Chondrocyte (in vitro differentiated cells): ENCODE measurements at regions not wholly inside any gene's neighbourhood (a gene's known extent, or its start where the extent isn't known, plus 50 kb on each side); places are given as distances from the start of the nearest gene placed in this dataset.
"Not testable (repeated sequence)": the region's sequence is repeated elsewhere in the genome, so short reads cannot be mapped to it uniquely, and the experiment has no call there.

ENCODE experiments used
- DNase-seq: peaks from one replicate; pipeline ENCODE4 v3.0.0; 2021; ENCODE audit warnings: mixed read lengths, low spot score
- H3K27ac Mint-ChIP-seq: one replicate; pipeline ENCODE4 v1.8.0; 2021; ENCODE audit warnings: mild to moderate bottlenecking, moderate library complexity, mixed read lengths; ENCODE audit not compliant: unreplicated experiment
- H3K27me3 Mint-ChIP-seq: 2 replicates; pipeline ENCODE4 v1.8.0; 2021; ENCODE audit warnings: low read depth, mixed read lengths
- H3K36me3 Mint-ChIP-seq: 2 replicates; pipeline ENCODE4 v1.8.0; 2021; ENCODE audit warnings: low read depth, mixed read lengths
- H3K4me1 Mint-ChIP-seq: 2 replicates; pipeline ENCODE4 v1.8.0; 2021; ENCODE audit warnings: low read depth, mild to moderate bottlenecking, mixed read lengths
- H3K4me3 Mint-ChIP-seq: one replicate; pipeline ENCODE4 v1.8.0; 2021; ENCODE audit warnings: mild to moderate bottlenecking, moderate library complexity, mixed read lengths; ENCODE audit not compliant: unreplicated experiment
- H3K9me3 Mint-ChIP-seq: 2 replicates; pipeline ENCODE4 v1.8.0; 2021; ENCODE audit warnings: low read depth, mixed read lengths
- TF ChIP-seq, protein P1 (sequence below): fragments of 200-600 bp; sonication (generic); IDR thresholded peaks from 2 replicates; pipeline ENCODE4 v1.5.0; 2021; ENCODE audit warnings: antibody characterized with exemption, mild to moderate bottlenecking, moderate library complexity

DNA sequence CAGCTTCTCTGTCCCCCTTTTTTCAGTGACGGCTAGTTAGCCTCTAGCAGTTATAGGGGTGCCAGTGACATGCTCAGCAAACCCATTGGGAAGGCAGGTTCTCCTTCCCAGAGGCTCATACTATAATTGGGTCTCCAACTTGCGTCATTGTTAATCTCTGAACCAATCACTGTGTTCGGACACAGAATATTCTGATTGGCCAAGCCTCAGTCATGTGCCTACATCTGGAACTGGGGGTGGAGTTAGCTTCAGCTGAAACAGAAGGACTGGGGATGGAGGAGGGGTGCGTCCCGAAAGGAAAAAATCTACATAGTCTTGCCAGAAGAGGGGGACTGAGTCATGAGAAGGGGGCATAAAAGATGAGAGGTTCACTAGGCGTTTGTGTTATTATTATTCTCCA lies 165.6 kb downstream of the SUDS3 start:
- no peak for DNase-seq
- peaks cover 8% of the 10 kb centered on the region for H3K9me3 Mint-ChIP-seq
- no peaks in the 10 kb centered on the region for H3K27me3 Mint-ChIP-seq
- no peaks in the 10 kb centered on the region for H3K4me1 Mint-ChIP-seq
- TF ChIP-seq, protein P1, sequence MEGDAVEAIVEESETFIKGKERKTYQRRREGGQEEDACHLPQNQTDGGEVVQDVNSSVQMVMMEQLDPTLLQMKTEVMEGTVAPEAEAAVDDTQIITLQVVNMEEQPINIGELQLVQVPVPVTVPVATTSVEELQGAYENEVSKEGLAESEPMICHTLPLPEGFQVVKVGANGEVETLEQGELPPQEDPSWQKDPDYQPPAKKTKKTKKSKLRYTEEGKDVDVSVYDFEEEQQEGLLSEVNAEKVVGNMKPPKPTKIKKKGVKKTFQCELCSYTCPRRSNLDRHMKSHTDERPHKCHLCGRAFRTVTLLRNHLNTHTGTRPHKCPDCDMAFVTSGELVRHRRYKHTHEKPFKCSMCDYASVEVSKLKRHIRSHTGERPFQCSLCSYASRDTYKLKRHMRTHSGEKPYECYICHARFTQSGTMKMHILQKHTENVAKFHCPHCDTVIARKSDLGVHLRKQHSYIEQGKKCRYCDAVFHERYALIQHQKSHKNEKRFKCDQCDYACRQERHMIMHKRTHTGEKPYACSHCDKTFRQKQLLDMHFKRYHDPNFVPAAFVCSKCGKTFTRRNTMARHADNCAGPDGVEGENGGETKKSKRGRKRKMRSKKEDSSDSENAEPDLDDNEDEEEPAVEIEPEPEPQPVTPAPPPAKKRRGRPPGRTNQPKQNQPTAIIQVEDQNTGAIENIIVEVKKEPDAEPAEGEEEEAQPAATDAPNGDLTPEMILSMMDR = no peak
- no peak overlapping the region for H3K4me3 Mint-ChIP-seq
- H3K27ac Mint-ChIP-seq = no peak overlapping the region
- no peaks in the 10 kb centered on the region for H3K36me3 Mint-ChIP-seq

DNA sequence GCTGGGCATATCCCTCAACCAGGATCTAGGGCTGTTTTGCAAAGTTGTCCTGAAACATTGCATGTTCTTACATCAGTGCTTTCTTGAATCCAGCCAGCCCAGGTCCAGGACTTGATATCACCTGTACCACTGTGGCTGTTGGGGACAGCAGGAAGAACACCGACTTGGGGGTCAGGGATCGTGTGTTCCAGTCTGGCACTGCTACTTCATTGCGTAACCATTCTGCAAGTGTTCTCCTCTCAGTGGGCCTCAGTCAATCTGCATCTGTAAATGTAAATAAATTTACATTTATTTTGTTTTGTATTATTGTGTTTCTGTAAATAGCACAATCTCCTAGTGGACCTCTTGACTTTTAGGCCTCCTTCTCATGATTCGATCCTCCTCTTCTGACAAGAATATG lies 167.3 kb downstream of the SUDS3 start:
- H3K27me3 Mint-ChIP-seq = no peaks in the 10 kb centered on the region
- no peak overlapping the region for H3K4me3 Mint-ChIP-seq
- H3K9me3 Mint-ChIP-seq = peaks cover 13% of the 10 kb centered on the region
- no peak for DNase-seq
- H3K27ac Mint-ChIP-seq = no peak overlapping the region
- H3K36me3 Mint-ChIP-seq = no peaks in the 10 kb centered on the region
- no peaks in the 10 kb centered on the region for H3K4me1 Mint-ChIP-seq
- TF ChIP-seq, protein P1 = no peak

DNA sequence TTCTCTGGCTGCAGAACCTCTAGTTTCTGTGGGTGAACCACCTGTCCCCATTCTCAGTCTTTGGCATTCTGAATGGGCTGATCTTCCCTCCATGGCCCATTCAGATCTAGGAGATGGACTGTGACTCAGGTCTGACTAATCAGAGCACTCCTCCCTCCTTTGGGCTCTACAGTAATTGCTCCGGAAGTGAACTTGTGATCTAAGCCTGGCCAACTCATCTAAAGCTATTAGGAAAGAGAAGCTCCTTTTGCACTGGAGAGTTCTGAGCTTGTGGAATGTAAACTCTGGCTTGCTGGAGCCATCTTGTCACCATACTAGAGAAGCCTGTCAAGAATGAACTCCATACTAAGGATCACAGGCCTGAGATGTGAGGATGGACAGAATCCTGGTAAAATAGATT lies 168.2 kb downstream of the SUDS3 start:
- H3K27me3 Mint-ChIP-seq = no peaks in the 10 kb centered on the region
- H3K27ac Mint-ChIP-seq = no peak overlapping the region
- no peaks in the 10 kb centered on the region for H3K36me3 Mint-ChIP-seq
- peaks cover 13% of the 10 kb centered on the region for H3K9me3 Mint-ChIP-seq
- H3K4me3 Mint-ChIP-seq = no peak overlapping the region
- TF ChIP-seq, protein P1 = no peak
- no peaks in the 10 kb centered on the region for H3K4me1 Mint-ChIP-seq
- DNase-seq = no peak

DNA sequence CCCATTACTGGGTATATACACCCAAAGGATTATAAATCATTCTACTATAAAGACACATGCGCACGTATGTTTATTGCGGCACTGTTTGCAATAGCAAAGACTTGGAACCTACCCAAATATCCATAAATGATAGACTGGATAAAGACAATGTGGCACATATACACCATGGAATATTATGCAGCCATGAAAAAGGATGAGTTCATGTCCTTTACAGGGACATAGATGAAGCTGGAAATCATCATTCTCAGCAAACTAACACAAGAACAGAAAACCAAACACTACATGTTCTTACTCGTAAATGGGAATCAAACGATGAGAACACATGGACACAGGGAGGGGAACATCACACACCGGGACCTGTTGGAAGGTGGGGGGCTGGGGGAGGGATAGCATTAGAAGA lies 171.3 kb downstream of the SUDS3 start:
- H3K9me3 Mint-ChIP-seq = peaks cover 14% of the 10 kb centered on the region
- H3K27me3 Mint-ChIP-seq, H3K36me3 Mint-ChIP-seq, DNase-seq, H3K4me3 Mint-ChIP-seq, H3K27ac Mint-ChIP-seq, H3K4me1 Mint-ChIP-seq: not testable (repeated sequence)

DNA sequence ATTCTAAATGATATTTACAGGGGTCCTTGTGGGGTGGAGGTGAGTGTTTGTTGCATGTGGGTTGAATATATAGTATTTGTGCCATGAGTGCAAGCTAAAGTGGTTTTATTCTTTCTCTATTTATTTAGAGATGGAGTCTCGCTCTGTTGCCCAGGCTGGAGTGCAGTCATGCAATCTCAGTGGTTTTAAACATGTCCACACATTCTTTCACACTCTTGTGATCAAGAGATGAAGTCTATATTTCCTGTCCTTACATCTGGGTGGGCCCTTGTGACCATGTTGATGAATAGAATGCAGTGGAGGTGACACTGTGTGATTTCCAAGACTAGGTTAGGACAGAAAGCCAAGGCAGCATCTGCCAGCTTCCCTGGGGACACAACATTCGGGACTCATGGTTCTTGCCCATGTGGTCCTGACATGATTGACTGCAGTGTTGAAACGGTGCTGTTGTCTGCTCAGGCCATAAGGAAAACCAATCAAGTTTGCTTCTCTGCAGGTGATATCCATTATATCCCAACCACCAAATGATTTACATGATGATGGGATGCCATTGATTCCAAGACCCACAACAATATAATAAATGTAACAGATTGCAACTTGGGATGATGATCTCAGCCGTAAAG lies 172.6 kb downstream of the SUDS3 start:
- TF ChIP-seq, protein P1 = no peak
- Mint-ChIP-seq H3K4me1 (no peaks in the 10 kb centered on the region), H3K36me3 (no peaks in the 10 kb centered on the region), H3K27ac (no peak overlapping the region), H3K27me3 (no peaks in the 10 kb centered on the region), H3K4me3 (no peak overlapping the region), H3K9me3 (peaks cover 14% of the 10 kb centered on the region)
- DNase-seq = no peak

DNA sequence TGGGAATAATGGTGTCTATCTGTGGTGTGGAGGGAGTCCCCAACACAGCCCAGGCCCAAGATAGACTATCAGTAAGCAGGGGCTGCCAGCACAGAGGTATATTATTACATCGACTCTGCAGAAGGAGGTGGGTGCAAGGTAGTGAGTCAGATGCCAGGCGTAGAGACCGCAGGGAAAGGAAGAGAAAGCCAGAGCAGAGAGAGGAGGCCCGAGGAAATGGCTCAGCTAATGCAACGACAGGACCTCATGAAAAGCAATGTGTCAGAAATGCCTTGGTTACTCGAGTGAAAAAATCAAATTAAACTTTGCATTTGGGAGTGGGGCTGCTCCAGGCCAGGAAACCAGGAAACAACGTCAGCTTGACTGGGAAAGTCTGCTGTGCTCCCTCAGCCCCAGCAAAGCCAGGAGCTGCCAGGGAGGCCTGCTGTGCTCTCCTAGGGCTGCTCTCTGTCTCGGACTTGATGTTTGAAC lies 173.2 kb downstream of the SUDS3 start:
- Mint-ChIP-seq H3K36me3 (no peaks in the 10 kb centered on the region), H3K9me3 (peaks cover 13% of the 10 kb centered on the region), H3K4me3 (no peak overlapping the region), H3K27ac (no peak overlapping the region), H3K27me3 (no peaks in the 10 kb centered on the region), H3K4me1 (no peaks in the 10 kb centered on the region)
- TF ChIP-seq, protein P1 = no peak
- no peak for DNase-seq
